ENCODE measurements at regions not wholly inside any gene's neighbourhood (a gene's known extent, or its start where the extent isn't known, plus 50 kb on each side); places are given as distances from the start of the nearest gene placed in this dataset.

DNA sequence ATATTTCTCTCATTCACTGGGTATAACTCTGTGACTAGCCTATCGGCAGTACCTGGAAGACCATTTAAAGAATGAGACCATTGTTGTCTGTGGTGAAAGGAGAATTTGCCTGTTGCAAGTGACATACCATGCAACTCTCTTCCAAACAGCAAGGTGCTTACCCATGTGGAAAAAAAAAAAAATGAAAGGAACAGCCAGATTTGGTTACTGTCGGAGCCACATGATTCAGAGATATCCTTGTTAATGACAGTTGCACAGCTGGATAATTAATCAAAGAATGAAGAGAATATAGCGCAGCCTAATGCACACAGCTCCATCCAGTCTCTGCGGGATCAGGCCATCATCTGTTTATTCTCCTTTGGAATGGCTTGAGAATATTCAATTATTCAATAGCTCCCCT, 141.8 kb downstream of the HRH4 start:
- no peak for DNase-seq (ENCODE audit: low spot score in 2 of 2)
- H3K27me3 ChIP-seq: no peaks in the 10 kb centered on the region
- intact Hi-C loops (cut with DNase I; ENCODE audit: low total_unique reads): no loop called here
- no peaks in the 10 kb centered on the region for H3K36me3 ChIP-seq
- no peak for TF ChIP-seq POLR2AphosphoS5 (IDR thresholded peaks at IDR 0.05)
- TF ChIP-seq POLR2A (IDR thresholded peaks at IDR 0.05): no peak
- TF ChIP-seq, protein P1, sequence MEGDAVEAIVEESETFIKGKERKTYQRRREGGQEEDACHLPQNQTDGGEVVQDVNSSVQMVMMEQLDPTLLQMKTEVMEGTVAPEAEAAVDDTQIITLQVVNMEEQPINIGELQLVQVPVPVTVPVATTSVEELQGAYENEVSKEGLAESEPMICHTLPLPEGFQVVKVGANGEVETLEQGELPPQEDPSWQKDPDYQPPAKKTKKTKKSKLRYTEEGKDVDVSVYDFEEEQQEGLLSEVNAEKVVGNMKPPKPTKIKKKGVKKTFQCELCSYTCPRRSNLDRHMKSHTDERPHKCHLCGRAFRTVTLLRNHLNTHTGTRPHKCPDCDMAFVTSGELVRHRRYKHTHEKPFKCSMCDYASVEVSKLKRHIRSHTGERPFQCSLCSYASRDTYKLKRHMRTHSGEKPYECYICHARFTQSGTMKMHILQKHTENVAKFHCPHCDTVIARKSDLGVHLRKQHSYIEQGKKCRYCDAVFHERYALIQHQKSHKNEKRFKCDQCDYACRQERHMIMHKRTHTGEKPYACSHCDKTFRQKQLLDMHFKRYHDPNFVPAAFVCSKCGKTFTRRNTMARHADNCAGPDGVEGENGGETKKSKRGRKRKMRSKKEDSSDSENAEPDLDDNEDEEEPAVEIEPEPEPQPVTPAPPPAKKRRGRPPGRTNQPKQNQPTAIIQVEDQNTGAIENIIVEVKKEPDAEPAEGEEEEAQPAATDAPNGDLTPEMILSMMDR (IDR thresholded peaks at IDR 0.05): no peak
- no peak overlapping the region for H3K27ac ChIP-seq
- peaks cover 0 to 7% of the 10 kb centered on the region in 2 donors for H3K4me1 ChIP-seq
- H3K9me3 ChIP-seq: no peaks in the 10 kb centered on the region
- H3K4me3 ChIP-seq: no peak overlapping the region

DNA sequence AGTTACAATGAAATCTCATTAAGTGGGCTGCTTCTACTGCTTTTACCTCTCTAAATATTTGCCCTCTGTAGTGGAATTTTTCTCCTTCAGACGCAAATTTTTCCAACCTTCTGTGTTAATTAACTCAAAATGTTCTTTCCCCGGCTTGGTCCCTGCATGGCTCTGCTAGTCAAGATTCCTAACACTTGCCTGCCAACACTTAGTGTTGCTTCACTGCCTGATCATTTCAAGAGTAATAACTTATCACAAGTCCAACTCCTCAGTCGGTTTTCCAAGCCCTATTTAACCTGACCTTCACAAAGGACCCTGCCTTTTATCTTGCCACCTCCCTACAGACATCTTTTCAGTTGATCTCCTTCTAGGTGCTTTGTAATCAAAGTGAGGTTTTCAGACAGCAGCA, 142.7 kb downstream of the HRH4 start:
- H3K27me3 ChIP-seq: no peaks in the 10 kb centered on the region
- no peak for DNase-seq (ENCODE audit: low spot score in 2 of 2)
- no peaks in the 10 kb centered on the region for H3K9me3 ChIP-seq
- peaks cover 0 to 7% of the 10 kb centered on the region in 2 donors for H3K4me1 ChIP-seq
- H3K27ac ChIP-seq: no peak overlapping the region
- intact Hi-C loops (cut with DNase I; ENCODE audit: low total_unique reads): no loop called here
- H3K4me3 ChIP-seq: no peak overlapping the region
- no peaks in the 10 kb centered on the region for H3K36me3 ChIP-seq
- TF ChIP-seq, protein P1 (IDR thresholded peaks at IDR 0.05): no peak
- TF ChIP-seq POLR2AphosphoS5 (IDR thresholded peaks at IDR 0.05): no peak

GRCh38 chr18:24605444-24605843, 145.0 kb downstream of the HRH4 start:
- no peak overlapping the region for H3K27ac ChIP-seq
- H3K9me3 ChIP-seq: no peaks in the 10 kb centered on the region
- no peaks in the 10 kb centered on the region for H3K27me3 ChIP-seq
- no peak overlapping the region for H3K4me3 ChIP-seq
- TF ChIP-seq POLR2A (IDR thresholded peaks at IDR 0.05) (no peak), POLR2AphosphoS5 (IDR thresholded peaks at IDR 0.05) (no peak)
- TF ChIP-seq, protein P1 (IDR thresholded peaks at IDR 0.05): no peak
- no peaks in the 10 kb centered on the region for H3K36me3 ChIP-seq
- H3K4me1 ChIP-seq: peaks cover 0 to 7% of the 10 kb centered on the region in 2 donors
- intact Hi-C loops (cut with DNase I; ENCODE audit: low total_unique reads): no loop called here
- no peak for DNase-seq (ENCODE audit: low spot score in 2 of 2)

DNA sequence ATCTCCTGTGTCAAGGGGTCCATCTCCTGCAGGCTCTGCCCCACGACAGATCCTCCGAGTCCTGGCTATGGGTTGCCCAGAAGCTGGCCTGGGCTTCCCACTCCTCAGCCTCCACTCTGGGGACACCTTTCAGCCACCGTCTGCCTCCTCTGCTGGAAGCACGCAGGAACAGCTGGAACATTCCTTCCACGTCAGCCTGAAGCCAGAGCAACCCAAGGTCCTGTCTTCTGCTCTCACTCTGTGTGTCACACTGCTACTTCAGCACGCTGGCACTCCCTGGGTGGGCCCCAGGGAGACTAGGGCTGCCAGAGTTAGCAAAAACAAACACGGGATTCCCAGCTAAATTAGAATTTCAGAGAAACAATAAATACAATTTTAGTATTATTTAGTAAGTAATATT, 148.8 kb downstream of the HRH4 start:
- no peaks in the 10 kb centered on the region for H3K36me3 ChIP-seq
- H3K4me1 ChIP-seq: no peaks in the 10 kb centered on the region
- TF ChIP-seq, protein P1 (IDR thresholded peaks at IDR 0.05): no peak
- TF ChIP-seq POLR2AphosphoS5 (IDR thresholded peaks at IDR 0.05): no peak
- no peak for TF ChIP-seq POLR2A (IDR thresholded peaks at IDR 0.05)
- intact Hi-C loops (cut with DNase I; ENCODE audit: low total_unique reads): no loop called here
- H3K27me3 ChIP-seq: no peaks in the 10 kb centered on the region
- no peak overlapping the region for H3K27ac ChIP-seq
- H3K9me3 ChIP-seq: no peaks in the 10 kb centered on the region
- DNase-seq (ENCODE audit: low spot score in 2 of 2): no peak
- no peak overlapping the region for H3K4me3 ChIP-seq

GRCh38 chr18:24611075-24611474, 150.6 kb downstream of the HRH4 start:
- no peaks in the 10 kb centered on the region for H3K27me3 ChIP-seq
- no peak overlapping the region for H3K27ac ChIP-seq
- no peak overlapping the region for H3K4me3 ChIP-seq
- H3K4me1 ChIP-seq: no peaks in the 10 kb centered on the region
- no peak for TF ChIP-seq POLR2A (IDR thresholded peaks at IDR 0.05)
- TF ChIP-seq POLR2AphosphoS5 (IDR thresholded peaks at IDR 0.05): no peak
- no peaks in the 10 kb centered on the region for H3K36me3 ChIP-seq
- no peak for DNase-seq (ENCODE audit: low spot score in 2 of 2)
- no peaks in the 10 kb centered on the region for H3K9me3 ChIP-seq
- intact Hi-C loops (cut with DNase I; ENCODE audit: low total_unique reads): no loop called here
